Glomerular endothelial cell (primary cell): ENCODE measurements at regions not wholly inside any gene's neighbourhood (a gene's known extent, or its start where the extent isn't known, plus 50 kb on each side); places are given as distances from the start of the nearest gene placed in this dataset.

ENCODE experiments used
- DNase-seq: peaks from one replicate; pipeline ENCODE4 v3.0.0-alpha.2; 2011; ENCODE audit warnings: low read depth, low spot score; ENCODE audit errors: extremely low read depth

DNA sequence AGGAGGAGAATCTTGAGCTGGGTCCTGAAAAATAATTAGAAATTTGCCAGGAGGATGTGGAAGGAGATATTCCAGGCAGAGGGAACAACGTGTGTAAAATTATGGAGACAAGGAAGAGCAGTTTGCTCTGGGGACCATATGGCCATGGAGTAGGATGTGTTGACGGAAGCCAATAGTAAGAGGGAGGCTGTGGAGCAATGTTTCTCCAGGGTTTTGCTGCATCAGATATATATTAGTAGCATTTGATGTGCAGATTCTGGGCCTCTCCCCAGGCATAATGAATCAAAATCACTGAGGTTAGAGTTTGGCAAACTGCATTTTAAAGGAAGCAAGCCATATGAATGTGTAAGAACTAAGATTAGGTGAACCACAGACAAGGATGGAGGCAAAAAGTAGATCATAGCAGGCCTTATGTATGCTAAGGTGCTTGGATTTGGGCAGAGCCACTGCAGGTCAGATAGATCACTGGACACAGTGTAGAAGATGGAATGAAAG, 192.9 kb upstream of the IL12A start:
- no peak for DNase-seq

DNA sequence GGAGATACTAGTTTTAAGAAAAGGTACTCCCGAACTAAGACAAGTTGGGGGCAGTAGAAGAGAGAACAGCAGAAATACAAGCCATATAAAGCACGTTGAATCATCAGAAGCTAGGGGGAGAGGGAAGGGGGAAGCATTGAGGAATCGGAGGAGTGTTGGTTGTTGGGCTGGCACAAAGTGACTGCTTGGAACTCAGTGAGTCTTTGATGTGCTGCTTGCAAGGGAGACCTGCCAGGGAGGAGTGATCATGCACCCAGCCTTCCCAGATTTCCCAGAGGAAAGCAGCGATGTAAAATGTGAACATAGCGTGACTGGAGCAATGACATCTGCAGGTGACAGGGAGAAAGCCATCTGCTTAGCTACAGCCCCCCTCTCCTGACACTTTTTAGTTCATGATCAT, 192.4 kb upstream of the IL12A start:
- DNase-seq, result no peak

DNA sequence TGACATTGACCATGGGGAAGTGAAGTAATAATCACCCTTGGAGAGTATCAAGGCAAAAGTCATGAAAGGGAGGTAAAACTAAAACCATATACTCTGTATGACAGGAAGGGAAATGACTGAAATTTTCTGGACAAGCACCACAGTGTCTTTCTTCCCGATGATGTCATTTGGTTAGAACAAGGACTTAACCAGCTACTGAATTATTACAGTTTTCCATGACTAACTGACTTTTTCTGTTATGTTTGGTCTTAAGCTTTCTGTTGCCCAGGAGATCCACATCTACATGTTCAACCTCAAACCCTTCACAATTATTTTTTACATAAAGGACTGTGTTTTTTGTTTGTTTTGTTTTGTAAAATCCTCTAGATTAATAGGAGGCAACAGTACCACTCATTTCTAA, 191.9 kb upstream of the IL12A start:
- DNase-seq, result peak; percentile 89

DNA sequence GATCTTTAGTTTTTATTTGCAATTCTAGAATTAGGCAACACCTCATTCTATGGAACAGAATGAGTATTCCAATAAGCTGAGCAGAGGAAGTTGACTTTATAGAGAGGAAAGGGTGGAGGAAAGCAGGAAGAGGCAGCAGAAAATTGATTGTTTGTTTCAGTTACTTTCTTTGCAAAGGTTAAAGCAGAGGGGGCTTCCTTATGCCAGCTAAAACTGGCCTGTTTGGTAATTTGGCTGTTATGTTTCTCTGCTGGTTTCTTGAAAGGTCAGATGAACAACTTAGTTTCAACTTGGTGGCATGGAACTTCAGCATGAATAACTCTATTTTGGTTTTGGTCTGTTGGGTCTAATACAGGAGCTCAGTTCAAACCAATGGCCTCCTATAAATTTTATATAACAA, 190.9 kb upstream of the IL12A start:
- no peak for DNase-seq

DNA sequence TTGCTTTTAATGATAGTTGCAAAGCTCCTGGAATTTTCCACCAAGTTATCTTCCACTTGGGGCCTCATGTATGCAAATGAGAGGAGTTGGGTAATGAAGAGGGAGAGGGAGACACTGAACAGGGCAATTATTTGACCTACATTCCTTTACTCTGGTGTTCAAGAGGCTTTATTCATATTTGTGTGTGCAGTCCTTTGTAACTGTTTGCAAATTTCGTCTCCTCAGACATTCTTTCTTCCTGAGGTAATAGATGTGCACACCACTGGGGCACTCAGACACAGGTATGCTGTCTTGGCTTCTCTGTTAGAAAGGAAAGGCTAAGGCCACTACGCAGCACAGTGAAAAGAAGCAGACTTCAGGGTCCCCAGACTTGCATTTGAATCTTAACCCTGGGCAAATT, 189.7 kb upstream of the IL12A start:
- DNase-seq, result no peak

DNA sequence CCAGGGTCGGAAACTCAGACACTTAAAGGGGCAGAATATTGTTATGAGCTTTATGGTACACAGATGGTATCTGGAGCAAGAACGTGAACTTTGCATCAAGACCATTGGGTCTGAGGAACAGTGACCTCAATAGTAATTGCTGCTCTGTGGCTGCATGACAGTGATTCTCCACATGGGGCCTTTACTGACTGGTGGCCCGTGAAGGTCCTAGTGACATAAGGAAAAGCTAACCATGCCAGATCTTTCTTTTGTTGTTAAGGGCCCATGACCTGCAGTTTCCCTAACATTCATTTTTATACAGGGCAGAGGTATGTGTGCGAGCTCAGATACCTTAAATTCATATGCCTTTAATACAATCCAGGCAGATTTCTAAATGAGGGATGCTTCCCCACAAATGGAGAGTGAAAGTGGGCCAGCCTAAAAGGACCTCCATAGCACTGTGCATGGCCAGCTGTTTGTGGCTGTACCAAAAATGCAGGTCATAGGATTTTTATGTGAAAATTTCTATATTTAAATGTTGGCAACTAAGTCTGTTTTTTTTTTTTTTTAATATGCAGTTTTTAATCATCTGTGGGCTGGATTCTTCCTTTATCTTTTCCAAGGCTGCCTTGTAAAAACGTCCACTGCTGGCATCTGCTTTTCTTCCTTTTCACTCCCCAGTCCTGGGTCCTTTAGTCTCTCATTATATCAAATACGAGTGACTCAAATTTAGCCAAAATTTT, 188.0 kb upstream of the IL12A start:
- no peak for DNase-seq

DNA sequence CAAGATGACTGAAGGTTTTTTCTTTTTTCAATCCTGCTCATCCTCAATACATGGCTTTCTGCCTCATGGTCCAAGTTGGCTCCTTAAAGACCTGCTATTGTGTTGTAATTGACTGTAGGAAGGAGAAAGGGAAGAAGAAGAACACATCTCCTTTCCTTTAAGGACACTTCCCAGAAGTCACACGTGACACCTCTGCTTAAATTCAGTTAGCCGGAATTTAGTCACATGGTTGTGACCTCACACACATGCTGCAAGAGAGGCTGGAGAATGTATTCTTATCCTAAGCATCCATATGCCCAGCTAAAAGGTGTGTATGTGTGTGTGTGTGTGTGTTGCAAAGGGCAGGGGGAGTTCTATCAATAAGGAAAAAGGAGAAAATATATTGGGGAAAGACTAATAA, 185.8 kb upstream of the IL12A start:
- DNase-seq, result no peak

DNA sequence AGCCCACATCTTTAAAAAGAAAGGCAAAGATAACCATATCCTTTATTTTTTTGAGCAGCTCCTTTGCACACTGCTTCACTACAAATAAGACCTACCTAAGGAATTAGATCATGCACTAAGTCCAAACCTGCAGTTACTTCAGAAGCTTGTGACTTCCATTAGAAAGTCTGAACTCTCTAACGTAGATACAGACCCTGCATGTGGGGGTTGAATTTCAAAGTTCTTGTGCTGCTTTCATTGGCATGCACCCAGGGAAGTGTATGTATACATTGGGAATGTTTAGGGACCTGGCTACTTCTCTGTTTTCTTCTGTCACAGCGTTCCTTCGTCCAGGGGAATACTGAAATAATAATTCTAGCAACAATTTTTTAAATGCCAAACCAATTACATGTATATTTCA, 185.2 kb upstream of the IL12A start:
- DNase-seq, result no peak

DNA sequence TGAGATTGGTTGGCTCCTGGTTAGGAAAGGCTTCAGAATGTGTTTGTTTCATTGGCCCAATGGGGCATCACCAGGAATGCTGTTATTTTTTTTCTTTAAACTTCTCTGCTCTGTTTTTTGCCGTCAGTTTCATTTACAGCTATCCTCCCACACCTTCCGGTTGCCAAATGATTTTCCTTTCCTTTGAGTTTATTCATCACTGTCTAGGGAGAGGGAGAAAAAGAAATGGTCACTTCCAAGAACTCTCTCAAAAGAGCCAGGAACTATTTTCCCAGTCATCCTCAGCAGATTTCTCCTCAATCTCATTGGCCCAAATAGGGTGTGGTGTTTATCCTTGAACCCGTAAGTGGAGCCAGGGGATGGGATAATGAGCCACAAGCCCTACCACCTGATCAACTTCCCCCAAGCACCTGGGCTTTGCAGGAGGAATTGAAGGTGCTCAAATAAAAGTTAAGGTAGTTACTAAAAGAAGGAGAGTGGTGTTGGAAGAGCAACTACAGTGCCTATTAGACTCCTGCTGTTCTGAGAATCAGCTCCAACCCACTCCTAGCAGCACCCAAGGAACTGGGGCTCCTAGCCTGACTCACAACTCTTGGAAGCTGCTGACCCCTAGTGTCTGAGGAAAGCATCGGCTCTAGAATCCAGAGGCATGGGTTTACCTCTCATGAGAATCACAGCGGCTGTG, 183.8 kb upstream of the IL12A start:
- no peak for DNase-seq

DNA sequence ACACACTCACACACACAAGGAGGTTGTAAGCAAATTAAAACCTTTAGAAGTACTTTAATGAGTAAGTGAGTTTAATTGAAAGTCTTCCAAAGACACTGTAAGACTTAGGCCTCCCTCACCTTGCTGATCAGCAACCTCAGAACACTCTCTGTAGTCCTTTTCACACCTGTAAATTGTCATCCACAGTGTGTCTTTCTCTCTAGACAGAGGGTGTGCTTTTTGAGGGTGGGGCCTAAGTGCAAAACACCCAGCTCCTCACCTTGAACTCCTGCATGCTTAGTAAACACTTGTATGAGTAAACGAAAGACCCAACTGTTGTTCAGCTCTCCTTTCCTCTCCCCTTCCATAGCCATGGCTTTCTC, 183.2 kb upstream of the IL12A start:
- no peak for DNase-seq

DNA sequence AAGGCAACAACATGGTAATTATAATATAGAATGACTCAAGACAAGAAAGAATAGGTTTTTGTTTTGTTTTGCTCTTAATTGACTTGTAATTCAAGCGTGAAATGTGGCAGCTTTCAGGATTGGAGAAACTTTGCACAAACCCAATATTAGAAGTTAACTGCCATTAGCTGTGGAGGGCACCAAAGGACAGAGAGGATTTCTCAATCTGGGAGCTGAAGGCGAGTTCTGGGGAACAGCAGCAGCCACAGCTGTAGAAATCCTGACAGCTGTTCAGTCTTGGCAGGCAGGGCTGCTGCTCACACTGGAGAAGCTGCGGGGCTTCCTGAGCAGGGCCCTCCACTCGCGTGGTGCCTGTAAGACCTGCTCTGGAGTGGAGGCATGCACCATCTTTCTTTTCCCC, 182.2 kb upstream of the IL12A start:
- no peak for DNase-seq

DNA sequence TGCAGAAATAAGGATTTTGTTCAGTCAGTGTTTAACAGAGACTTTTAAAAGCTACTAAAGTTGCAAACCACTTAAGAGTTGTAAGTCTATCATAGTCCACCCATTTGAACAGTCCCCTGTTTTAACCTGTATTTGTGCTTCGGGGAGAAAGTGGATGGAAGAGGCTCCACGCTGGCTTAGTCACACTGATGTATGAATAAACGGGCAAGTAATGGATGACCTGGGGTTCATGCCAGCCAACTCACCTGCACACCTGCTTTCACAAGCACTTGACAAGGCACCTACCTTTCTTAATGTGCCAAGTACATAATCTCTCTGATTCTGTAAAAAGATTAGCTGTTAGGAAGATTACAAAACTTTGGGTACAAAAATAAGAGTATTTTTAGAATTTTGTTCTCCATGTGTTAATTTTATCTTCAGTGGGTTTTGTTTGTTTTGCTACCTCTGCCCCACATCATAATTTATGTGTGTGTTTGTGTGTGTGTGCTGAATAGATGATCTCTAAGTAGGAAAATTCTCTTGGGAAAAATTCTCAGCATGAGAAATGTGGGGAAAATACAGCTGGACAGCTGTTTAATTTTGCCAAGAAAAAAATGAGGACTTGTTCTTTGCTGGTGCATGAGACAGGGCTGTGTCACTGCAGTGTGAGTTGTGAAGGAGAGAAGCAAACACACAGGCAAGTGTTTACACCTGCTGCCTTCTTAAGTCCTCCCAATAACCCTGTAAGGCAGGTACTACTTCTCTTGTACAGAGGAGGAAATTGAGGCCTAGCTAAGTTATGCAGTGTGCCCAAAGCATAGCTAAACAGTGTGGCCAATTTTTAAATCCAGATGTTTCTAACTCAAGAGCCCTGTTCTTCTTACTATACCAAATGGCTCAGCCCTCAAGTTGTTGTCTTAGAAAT, 181.2 kb upstream of the IL12A start:
- no peak for DNase-seq

DNA sequence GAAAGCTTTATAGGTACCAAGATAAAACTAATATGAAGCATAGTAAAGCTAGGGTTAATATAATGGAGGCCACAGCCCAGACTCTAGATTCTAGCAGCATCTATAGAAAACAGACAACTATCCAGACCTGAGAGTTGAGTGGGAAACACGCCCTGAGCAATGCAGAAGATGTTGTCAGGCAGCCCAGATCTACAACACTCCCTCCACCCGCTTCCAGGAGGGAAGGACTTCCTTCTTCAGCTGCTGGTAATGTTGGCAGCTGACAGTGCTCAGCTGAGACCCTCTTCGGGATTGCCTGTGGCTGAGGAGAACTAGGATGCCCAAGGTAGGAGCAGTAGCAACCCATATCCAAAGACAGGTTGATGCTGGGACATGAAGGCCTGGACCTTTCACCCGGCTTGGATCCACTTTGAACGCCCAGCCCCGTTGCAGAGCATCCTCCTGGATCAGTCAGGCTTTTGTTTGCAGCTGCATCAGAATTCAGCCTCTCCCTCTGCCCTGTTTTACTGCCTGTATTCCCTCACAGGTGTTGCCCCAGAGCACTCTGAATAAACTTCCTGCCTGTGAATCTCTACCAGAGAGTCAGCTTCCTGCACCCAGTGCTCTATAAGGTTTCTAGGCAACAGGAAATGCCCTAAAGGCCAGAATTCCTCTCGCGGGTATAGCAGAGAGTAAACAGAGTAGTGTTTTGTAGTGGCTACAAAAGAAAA, 174.7 kb upstream of the IL12A start:
- DNase-seq, result no peak

DNA sequence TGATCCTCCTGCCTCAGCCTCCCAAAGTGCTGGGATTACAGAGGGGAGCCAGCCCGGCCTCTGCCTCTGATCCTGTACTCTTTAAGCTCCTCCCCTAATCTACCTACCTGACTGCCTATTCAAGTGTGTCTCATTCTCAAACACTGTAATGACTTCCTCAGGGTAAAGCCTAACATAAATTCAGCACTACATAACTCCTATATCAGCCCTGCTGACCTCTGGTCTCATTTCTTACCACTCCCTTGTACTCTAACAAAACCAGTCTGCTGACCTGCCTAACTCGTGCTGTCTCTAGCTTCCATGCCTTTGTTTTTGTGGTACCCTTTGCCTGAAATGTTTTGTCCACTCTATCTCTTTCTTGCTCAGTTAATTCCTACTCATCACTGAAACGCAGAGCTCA, 172.1 kb upstream of the IL12A start:
- no peak for DNase-seq

DNA sequence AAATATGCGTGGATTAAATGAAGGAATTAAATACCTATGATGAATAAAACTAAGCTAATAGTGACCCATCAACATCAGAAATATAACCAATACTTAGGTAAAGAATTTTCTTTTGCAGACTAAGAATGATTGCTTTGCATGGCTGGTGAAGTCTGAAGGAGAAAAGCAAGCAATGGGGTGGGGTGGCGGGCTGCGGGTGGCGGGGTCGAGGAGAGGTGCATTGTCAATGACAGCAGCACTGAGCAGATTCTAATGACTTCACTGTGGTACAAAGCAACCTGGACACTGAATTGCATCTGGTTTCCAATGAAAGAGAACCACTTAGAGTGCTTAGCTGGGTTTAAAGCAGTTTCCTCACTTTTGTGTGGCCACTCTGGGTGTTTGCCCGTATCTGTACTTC, 171.5 kb upstream of the IL12A start:
- no peak for DNase-seq

DNA sequence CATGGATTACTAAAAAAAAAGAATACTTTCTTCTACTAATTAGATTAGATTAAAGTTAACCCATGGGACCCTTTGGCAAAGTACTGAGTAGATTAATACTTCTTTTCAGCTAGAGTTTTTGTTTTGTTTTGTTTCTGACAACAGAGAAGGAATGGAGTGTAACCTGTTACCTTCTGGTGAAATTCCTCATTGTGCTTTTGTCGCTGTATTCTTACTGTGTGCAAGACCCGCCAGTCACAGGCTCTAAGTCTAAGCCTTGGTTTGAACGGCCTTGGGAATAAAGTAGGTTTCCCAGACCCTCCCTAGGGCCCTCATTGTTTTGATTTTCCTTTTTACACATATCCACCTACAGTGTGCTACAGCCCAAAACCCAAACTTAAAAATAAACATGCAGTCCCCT, 171.1 kb upstream of the IL12A start:
- no peak for DNase-seq

DNA sequence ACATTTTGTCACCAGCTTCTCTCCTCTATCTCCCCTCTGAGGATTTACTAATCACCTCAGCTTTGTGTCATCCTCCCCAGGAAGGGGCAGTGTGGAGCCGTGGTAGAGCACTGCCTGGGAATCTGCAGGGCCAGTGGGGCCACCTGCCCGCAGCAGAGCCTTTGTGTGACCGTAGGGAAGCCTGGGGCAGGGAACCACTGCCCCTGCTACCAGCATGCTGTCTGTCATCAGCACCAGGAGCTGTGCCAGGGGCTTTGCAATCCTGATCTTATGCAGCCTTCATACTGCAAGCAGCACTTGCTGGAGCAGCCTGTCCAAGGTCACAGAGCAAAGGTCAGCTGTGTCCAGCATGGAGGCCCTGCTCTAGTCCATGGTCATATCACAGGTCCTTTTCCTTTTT, 170.2 kb upstream of the IL12A start:
- no peak for DNase-seq

DNA sequence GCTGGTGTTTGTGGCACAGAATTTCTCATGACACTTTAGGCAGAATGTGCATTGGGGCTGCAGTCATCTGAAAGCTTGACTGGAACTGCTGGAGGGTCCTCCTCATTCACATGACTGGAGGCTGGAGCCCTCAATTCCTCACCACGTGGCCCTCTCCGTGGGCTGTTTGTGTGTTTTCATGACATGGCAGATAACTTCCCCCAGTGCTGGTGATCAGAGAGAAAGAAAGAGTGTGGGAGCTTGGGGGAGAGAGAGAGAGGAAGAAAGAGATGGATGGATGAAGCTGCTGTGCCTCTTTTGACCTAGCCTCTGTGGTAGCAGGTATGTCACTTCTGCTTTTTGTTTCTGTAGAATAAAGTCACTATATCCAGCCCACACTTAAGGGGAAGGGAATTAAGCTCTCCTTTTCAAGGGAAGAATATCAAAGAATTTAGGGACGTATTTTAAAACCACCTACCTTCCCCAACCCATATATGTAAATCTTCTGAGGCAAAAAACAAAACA, 169.6 kb upstream of the IL12A start:
- no peak for DNase-seq

DNA sequence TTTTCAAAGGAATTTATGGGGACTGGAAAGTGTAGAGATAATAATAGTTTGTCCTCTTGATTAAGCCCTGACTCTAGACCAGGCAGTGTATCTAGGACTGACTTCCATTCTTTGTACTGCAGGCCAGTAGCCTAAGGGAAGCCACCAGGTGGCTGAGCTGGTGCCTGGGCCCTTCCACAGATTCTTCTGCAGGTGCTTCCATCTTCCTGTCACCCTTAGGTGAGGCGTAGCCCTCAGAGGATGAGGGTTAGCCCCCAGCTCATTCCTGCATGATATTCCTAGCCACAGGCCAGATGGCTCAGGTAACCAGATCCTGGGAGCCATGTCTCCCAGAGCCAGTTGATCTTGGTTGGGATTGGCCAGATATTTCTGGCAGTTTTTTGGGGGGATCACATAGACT, 169.0 kb upstream of the IL12A start:
- DNase-seq, result no peak

DNA sequence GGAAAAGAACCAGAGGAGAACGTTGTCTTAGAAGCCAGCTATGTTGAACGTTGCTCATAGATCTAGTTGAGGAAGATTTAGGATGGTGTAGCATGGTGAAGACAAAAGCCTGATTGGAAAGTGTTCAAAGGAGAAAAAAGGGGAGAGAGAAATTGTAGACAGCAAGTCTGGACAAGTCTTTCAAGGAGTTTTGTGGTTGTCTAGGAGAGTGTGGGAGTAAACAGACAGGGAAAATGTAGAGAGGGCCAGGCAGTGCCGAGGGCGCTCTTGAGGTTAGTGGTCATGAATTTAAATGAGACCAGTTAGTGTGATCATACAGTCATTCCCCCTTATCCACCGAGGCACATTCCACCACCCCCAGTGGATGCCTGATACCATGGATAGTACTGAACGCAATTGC, 167.5 kb upstream of the IL12A start:
- no peak for DNase-seq

DNA sequence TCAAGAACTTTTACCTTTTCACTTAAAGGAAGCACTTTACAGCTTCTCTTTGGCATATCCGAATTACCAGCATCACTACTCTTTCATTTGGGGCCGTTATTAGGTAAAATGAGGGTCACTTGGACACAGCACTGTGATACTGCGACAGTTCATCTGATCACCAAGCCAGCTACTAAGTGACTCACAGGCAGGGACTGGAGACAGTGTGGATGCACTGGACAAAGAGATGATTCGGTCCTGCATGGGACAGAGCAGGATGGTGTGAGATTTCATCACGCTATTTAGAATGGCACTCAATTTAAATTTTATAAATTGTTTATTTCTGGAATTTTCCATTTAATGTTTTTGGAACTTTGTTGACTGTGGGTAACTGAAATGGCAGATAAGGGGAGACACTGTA, 166.9 kb upstream of the IL12A start:
- no peak for DNase-seq
